HCT116 (cell line): ENCODE measurements at regions not wholly inside any gene's neighbourhood (a gene's known extent, or its start where the extent isn't known, plus 50 kb on each side); places are given as distances from the start of the nearest gene placed in this dataset.

Source experiments
- ATAC-seq: fragments of 200-7000 bp; cut with Tn5 transposase; 2 replicates; pipeline ENCODE4 v1.9.1; 2020; ENCODE audit warnings: mild to moderate bottlenecking, moderate library complexity
- BruUV-seq: library from RNA; stranded (reverse); fragments of 400-500 nt; replicated peaks from 2 replicates; lab custom pipeline; 2021; lab: Mats Ljungman, UMichigan
- CTCF ChIA-PET: fragments of 300-600 bp; sonication (Branson Sonifier 250); formaldehyde crosslinking; loops from one replicate; lab custom pipeline; 2021; ENCODE audit warnings: antibody characterized with exemption; lab: Charles Lee
- POLR2A ChIA-PET: fragments of 300-600, 350-600 bp; sonication (Branson Sonifier 250); formaldehyde crosslinking; loops from one replicate; lab custom pipeline; 2021; ENCODE audit warnings: antibody characterized with exemption; lab: Charles Lee
- RAD21 ChIA-PET, 2 experiments: fragments of 300-600 bp; sonication (Branson Sonifier 250); formaldehyde crosslinking; loops; one replicate each; lab custom pipeline; 2023; ENCODE audit warnings: low total read pairs in 2 of 2; ENCODE audit not compliant: uncharacterized antibody in 2 of 2, unreplicated experiment in 2 of 2, low non-redundant PET in 1 of 2; lab: Charles Lee
- DNase-seq: peaks from one replicate; pipeline ENCODE4 v3.0.0-alpha.2; 2010; ENCODE audit warnings: low read depth, low spot score
- H2AFZ ChIP-seq: fragments of 200-600 bp; shearing (Covaris generic), sonication (generic); 2 replicates; pipeline ENCODE4 v1.6.1; 2017; ENCODE audit warnings: low read depth, mixed run types, mixed read lengths, antibody characterized with exemption, low read length; ENCODE audit not compliant: poor library complexity, severe bottlenecking
- H3K27ac ChIP-seq: 2 replicates; pipeline ENCODE4 v1.5.1; 2012; ENCODE audit warnings: low read depth, low read length
- H3K27me3 ChIP-seq: fragments of 200-600 bp; sonication (generic); 2 replicates; pipeline ENCODE4 v1.6.1; 2016; ENCODE audit warnings: mixed run types, low read length, mixed read lengths; ENCODE audit not compliant: insufficient read depth
- H3K36me3 ChIP-seq, 2 experiments: fragments of 200-500 bp in 1 of 2; fragments of 200-600 bp in 1 of 2; sonication (Bioruptor generic) in 1 of 2; sonication (generic) in 1 of 2; 2 replicates each; pipeline versions ENCODE4 v1.5.1 to v1.6.1; 2014 to 2016; ENCODE audit warnings: low read length in 2 of 2, inconsistent platforms in 1 of 2, mixed read lengths in 1 of 2, mixed run types in 1 of 2; ENCODE audit not compliant: insufficient read depth in 2 of 2, control insufficient read depth in 1 of 2
- H3K4me1 ChIP-seq, 2 experiments: fragments of 200-600 bp in 1 of 2; sonication (generic) in 1 of 2; 2 replicates each; pipeline versions ENCODE4 v1.5.1 to v1.6.1; 2012 to 2017; ENCODE audit warnings: low read length in 2 of 2, inconsistent platforms in 1 of 2, mild to moderate bottlenecking in 1 of 2, mixed read lengths in 1 of 2, mixed run types in 1 of 2, moderate library complexity in 1 of 2; ENCODE audit not compliant: insufficient read depth in 2 of 2, control insufficient read depth in 1 of 2
- H3K4me2 ChIP-seq: fragments of 200-600 bp; sonication (generic); 2 replicates; pipeline ENCODE4 v1.6.1; 2017; ENCODE audit warnings: mixed run types, low read length, mixed read lengths
- H3K4me3 ChIP-seq, 2 experiments: fragments of 200-600 bp in 1 of 2; sonication (generic) in 1 of 2; replicated peaks in 1 of 2; 2 replicates each; pipeline ENCODE4 v1.5.1; 2011 to 2016; ENCODE audit warnings: low read length in 2 of 2, control low read depth in 1 of 2, low read depth in 1 of 2, mild to moderate bottlenecking in 1 of 2, mixed read lengths in 1 of 2, mixed run types in 1 of 2
- H3K79me2 ChIP-seq: fragments of 200-600 bp; sonication (generic); 2 replicates; pipeline ENCODE4 v1.6.1; 2017; ENCODE audit warnings: mild to moderate bottlenecking, mixed run types, low read length, moderate library complexity, mixed read lengths; ENCODE audit not compliant: insufficient read depth
- H3K9ac ChIP-seq: fragments of 200-600 bp; sonication (generic); 2 replicates; pipeline ENCODE4 v1.6.1; 2016; ENCODE audit warnings: low read length, mixed read lengths
- H3K9me2 ChIP-seq: fragments of 200-600 bp; sonication (generic), shearing (Covaris generic); 2 replicates; pipeline ENCODE4 v1.6.1; 2017; ENCODE audit warnings: mixed run types, mild to moderate bottlenecking, moderate library complexity; ENCODE audit not compliant: insufficient read depth
- H3K9me3 ChIP-seq, 2 experiments: fragments of 200-500 bp in 1 of 2; fragments of 200-600 bp in 1 of 2; sonication (Bioruptor generic) in 1 of 2; sonication (generic) in 1 of 2; 2 replicates each; pipeline ENCODE4 v1.6.1; 2014 to 2017; ENCODE audit warnings: low read length in 2 of 2, mixed read lengths in 2 of 2, inconsistent platforms in 1 of 2, low read depth in 1 of 2, mild to moderate bottlenecking in 1 of 2, mixed run types in 1 of 2, moderate library complexity in 1 of 2; ENCODE audit not compliant: control insufficient read depth in 1 of 2, insufficient read depth in 1 of 2
- H4K20me1 ChIP-seq: fragments of 200-600 bp; sonication (generic), shearing (Covaris generic); 2 replicates; pipeline ENCODE4 v1.6.1; 2017; ENCODE audit warnings: mixed run types, mild to moderate bottlenecking, moderate library complexity; ENCODE audit not compliant: insufficient read depth
- CBX3 ChIP-seq: IDR thresholded peaks from 2 replicates; pipeline ENCODE4 v1.6.1; 2012; ENCODE audit warnings: low read depth
- CEBPB ChIP-seq: IDR thresholded peaks from 2 replicates; pipeline ENCODE4 v1.6.1; 2012; ENCODE audit warnings: low read depth
- EGR1 ChIP-seq: IDR thresholded peaks from 2 replicates; pipeline ENCODE4 v1.6.1; 2012; ENCODE audit warnings: low read depth
- EZH2phosphoT487 ChIP-seq: fragments of 200-600 bp; IDR thresholded peaks from 2 replicates; pipeline ENCODE4 v1.6.1; 2018; ENCODE audit warnings: antibody characterized with exemption, borderline replicate concordance
- FOSL1 ChIP-seq: IDR thresholded peaks from 2 replicates; pipeline ENCODE4 v1.6.1; 2012; ENCODE audit warnings: low read depth
- JUND ChIP-seq: IDR thresholded peaks from 2 replicates; pipeline ENCODE4 v1.6.1; 2012
- POLR2A ChIP-seq: IDR thresholded peaks from 2 replicates; pipeline ENCODE4 v1.7.0; 2011; ENCODE audit warnings: borderline replicate concordance; ENCODE audit not compliant: insufficient read depth, insufficient read length; ENCODE audit errors: extremely low read depth
- POLR2AphosphoS5 ChIP-seq: IDR thresholded peaks from 2 replicates; pipeline ENCODE4 v1.6.1; 2011; ENCODE audit warnings: mild to moderate bottlenecking, low read depth, low read length, moderate library complexity
- RAD21 ChIP-seq: IDR thresholded peaks from 2 replicates; pipeline ENCODE4 v1.6.1; 2012; ENCODE audit warnings: low read depth, mild to moderate bottlenecking
- SIN3A ChIP-seq: IDR thresholded peaks from 2 replicates; pipeline ENCODE4 v1.6.1; 2012; ENCODE audit warnings: low read depth
- SRF ChIP-seq: IDR thresholded peaks from 2 replicates; pipeline ENCODE4 v1.6.1; 2012; ENCODE audit warnings: low read depth
- YY1 ChIP-seq: IDR thresholded peaks from 2 replicates; pipeline ENCODE4 v1.6.1; 2011; ENCODE audit warnings: low read length, low read depth, moderate library complexity, mild to moderate bottlenecking; ENCODE audit not compliant: insufficient replicate concordance; ENCODE audit errors: extremely low read depth
- ZFX ChIP-seq: fragments of 450-650 bp; IDR thresholded peaks from 2 replicates; pipeline ENCODE4 v1.6.1; 2017
- intact Hi-C: fragments of 100-400 bp; cut with micrococcal nuclease; formaldehyde crosslinking; loops from 2 replicates; pipeline ENCODE4 v1.10.0; 2022
- TF ChIP-seq, protein P1 (sequence below): IDR thresholded peaks from 2 replicates; pipeline ENCODE4 v1.6.1; 2012; ENCODE audit warnings: low read depth
- TF ChIP-seq, protein P2 (sequence below): IDR thresholded peaks from 2 replicates; pipeline ENCODE4 v1.6.1; 2012

DNA sequence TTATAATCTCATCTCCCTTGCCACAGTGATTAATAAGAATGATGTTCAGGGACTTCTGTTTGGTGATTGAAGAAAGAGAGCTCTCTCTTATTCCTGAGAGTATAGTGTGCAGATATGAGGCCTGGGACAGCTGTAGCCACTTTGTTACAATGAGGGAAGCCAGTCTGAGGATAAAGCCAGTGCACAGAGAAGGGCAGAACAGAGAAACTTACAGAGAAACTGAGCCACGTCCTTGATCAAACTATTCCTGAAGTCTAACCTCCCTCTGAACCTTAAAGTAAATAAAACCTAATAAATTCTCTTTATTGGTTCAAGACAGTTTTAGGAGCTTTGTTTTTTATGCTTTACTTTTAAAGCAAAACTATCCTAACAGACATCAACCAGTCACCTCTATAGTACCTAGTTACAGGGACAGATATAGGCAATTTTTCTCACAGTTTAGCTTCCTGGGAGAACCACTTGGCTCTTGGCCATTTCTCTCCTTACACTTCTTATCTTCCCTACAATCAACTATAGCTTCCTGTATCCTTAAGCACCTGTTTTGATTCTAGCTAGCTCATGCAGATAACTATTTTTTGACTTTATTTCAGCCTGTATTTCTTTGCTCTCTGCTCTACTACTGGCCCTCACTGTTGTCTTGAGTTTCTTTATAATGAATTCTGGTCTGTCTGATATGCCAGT lies 284.4 kb downstream of the SHQ1 start:
- Histone ChIP-seq H3K9me3 (no peaks in the 10 kb centered on the region), H3K4me2 (no peak overlapping the region), H3K4me3 (no peak overlapping the region), H3K79me2 (no peaks in the 10 kb centered on the region), H3K27ac (no peak overlapping the region), H4K20me1 (no peaks in the 10 kb centered on the region), H3K4me1 (no peaks in the 10 kb centered on the region), H2AFZ (no peak overlapping the region), H3K9me2 (no peaks in the 10 kb centered on the region), H3K27me3 (no peaks in the 10 kb centered on the region), H3K9ac (no peak overlapping the region), H3K36me3 (no peaks in the 10 kb centered on the region)
- intact Hi-C loops, result no loop called here
- no TSS peak for BruUV-seq
- no peak for TF ChIP-seq EGR1
- TF ChIP-seq SRF, result no peak
- TF ChIP-seq POLR2AphosphoS5, result no peak
- TF ChIP-seq FOSL1, result no peak
- TF ChIP-seq SIN3A, result no peak
- no peak for TF ChIP-seq JUND
- TF ChIP-seq EZH2phosphoT487, result no peak
- TF ChIP-seq RAD21, result no peak
- TF ChIP-seq, protein P1, sequence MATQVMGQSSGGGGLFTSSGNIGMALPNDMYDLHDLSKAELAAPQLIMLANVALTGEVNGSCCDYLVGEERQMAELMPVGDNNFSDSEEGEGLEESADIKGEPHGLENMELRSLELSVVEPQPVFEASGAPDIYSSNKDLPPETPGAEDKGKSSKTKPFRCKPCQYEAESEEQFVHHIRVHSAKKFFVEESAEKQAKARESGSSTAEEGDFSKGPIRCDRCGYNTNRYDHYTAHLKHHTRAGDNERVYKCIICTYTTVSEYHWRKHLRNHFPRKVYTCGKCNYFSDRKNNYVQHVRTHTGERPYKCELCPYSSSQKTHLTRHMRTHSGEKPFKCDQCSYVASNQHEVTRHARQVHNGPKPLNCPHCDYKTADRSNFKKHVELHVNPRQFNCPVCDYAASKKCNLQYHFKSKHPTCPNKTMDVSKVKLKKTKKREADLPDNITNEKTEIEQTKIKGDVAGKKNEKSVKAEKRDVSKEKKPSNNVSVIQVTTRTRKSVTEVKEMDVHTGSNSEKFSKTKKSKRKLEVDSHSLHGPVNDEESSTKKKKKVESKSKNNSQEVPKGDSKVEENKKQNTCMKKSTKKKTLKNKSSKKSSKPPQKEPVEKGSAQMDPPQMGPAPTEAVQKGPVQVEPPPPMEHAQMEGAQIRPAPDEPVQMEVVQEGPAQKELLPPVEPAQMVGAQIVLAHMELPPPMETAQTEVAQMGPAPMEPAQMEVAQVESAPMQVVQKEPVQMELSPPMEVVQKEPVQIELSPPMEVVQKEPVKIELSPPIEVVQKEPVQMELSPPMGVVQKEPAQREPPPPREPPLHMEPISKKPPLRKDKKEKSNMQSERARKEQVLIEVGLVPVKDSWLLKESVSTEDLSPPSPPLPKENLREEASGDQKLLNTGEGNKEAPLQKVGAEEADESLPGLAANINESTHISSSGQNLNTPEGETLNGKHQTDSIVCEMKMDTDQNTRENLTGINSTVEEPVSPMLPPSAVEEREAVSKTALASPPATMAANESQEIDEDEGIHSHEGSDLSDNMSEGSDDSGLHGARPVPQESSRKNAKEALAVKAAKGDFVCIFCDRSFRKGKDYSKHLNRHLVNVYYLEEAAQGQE, result no peak
- no peak for TF ChIP-seq CEBPB
- TF ChIP-seq POLR2A, result no peak
- TF ChIP-seq, protein P2, sequence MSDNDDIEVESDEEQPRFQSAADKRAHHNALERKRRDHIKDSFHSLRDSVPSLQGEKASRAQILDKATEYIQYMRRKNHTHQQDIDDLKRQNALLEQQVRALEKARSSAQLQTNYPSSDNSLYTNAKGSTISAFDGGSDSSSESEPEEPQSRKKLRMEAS, result no peak
- TF ChIP-seq ZFX, result no peak
- TF ChIP-seq YY1, result no peak
- no peak for TF ChIP-seq CBX3
- ChIA-PET RAD21 (no interaction called here), POLR2A (no interaction called here), CTCF (no interaction called here)
- DNase-seq (no peak), ATAC-seq (no peak)
